IMR-90 (cell line): ENCODE measurements at regions not wholly inside any gene's neighbourhood (a gene's known extent, or its start where the extent isn't known, plus 50 kb on each side); places are given as distances from the start of the nearest gene placed in this dataset.

Experiments
- ATAC-seq: fragments of 200-7000 bp; cut with Tn5 transposase; 2 replicates; pipeline ENCODE4 v1.9.1; 2020; ENCODE audit warnings: low read depth, mild to moderate bottlenecking, moderate library complexity
- BruUV-seq: library from RNA; stranded (reverse); fragments of 400-500 nt; replicated peaks from 2 replicates; lab custom pipeline; 2021; lab: Mats Ljungman, UMichigan
- CTCF ChIA-PET: fragments of 300-600 bp; formaldehyde crosslinking; extraction: SDS; loops from one replicate; lab custom pipeline; 2021; ENCODE audit warnings: antibody characterized with exemption; lab: Yijun Ruan, JAX
- POLR2A ChIA-PET: fragments of 300-600 bp; sonication (Branson Sonifier 250); formaldehyde crosslinking; loops from one replicate; lab custom pipeline; 2022; ENCODE audit warnings: antibody characterized with exemption; ENCODE audit not compliant: unreplicated experiment; lab: Charles Lee
- DNase-seq: peaks from one replicate; pipeline ENCODE4 v3.0.0; 2013
- H2AFZ ChIP-seq: replicated peaks from 2 replicates; pipeline ENCODE3; 2013; ENCODE audit warnings: low read length, mild to moderate bottlenecking; ENCODE audit not compliant: poor library complexity
- H2AK5ac ChIP-seq: 2 replicates; pipeline ENCODE4 v1.6.1; 2013; ENCODE audit warnings: low read depth, low read length, inconsistent platforms
- H2AK9ac ChIP-seq: replicated peaks from 2 replicates; pipeline ENCODE3; 2013; ENCODE audit warnings: mild to moderate bottlenecking, low read depth, low read length, moderate library complexity; ENCODE audit not compliant: poor library complexity
- H2BK120ac ChIP-seq: 2 replicates; pipeline ENCODE4 v1.6.1; 2013; ENCODE audit warnings: low read depth, low read length, inconsistent platforms
- H2BK15ac ChIP-seq: 3 replicates; pipeline ENCODE4 v1.6.1; 2013; ENCODE audit warnings: low read depth, low read length, inconsistent platforms
- H2BK20ac ChIP-seq: 2 replicates; pipeline ENCODE4 v1.6.1; 2013; ENCODE audit warnings: low read depth, mild to moderate bottlenecking, inconsistent platforms, low read length, moderate library complexity
- H2BK5ac ChIP-seq: 2 replicates; pipeline ENCODE4 v1.6.1; 2013; ENCODE audit warnings: mild to moderate bottlenecking, low read depth, low read length, inconsistent platforms; ENCODE audit not compliant: poor library complexity, severe bottlenecking
- H3K14ac ChIP-seq: replicated peaks from 2 replicates; pipeline ENCODE4 v1.6.1; 2013; ENCODE audit warnings: low read depth, low read length, inconsistent platforms
- H3K18ac ChIP-seq: 2 replicates; pipeline ENCODE4 v1.6.1; 2013; ENCODE audit warnings: low read depth, low read length, control low read depth
- H3K23ac ChIP-seq: 2 replicates; pipeline ENCODE4 v1.6.1; 2013; ENCODE audit warnings: low read depth, low read length, inconsistent platforms
- H3K27ac ChIP-seq: 2 replicates; pipeline ENCODE4 v1.5.1; 2013; ENCODE audit warnings: mild to moderate bottlenecking, control low read depth, low read length; ENCODE audit not compliant: insufficient read depth
- H3K27me3 ChIP-seq: 2 replicates; pipeline ENCODE4 v1.6.1; 2013; ENCODE audit warnings: low read length; ENCODE audit not compliant: control insufficient read depth, insufficient read depth
- H3K36me3 ChIP-seq: 2 replicates; pipeline ENCODE4 v1.6.1; 2013; ENCODE audit warnings: low read length, mixed read lengths; ENCODE audit not compliant: control insufficient read depth, insufficient read depth
- H3K4ac ChIP-seq: 2 replicates; pipeline ENCODE4 v1.6.1; 2013; ENCODE audit warnings: low read depth, low read length, inconsistent platforms
- H3K4me1 ChIP-seq: 2 replicates; pipeline ENCODE4 v1.6.1; 2013; ENCODE audit warnings: low read length, mixed read lengths; ENCODE audit not compliant: control insufficient read depth, insufficient read depth
- H3K4me2 ChIP-seq: 2 replicates; pipeline ENCODE4 v1.6.1; 2013; ENCODE audit warnings: low read depth, mild to moderate bottlenecking, control low read depth, low read length, moderate library complexity
- H3K4me3 ChIP-seq: 2 replicates; pipeline ENCODE4 v1.5.1; 2013; ENCODE audit warnings: low read depth, mild to moderate bottlenecking, control low read depth, low read length, moderate library complexity; ENCODE audit not compliant: insufficient read depth
- H3K56ac ChIP-seq: 2 replicates; pipeline ENCODE4 v1.6.1; 2013; ENCODE audit warnings: low read length, inconsistent platforms; ENCODE audit not compliant: insufficient read depth; ENCODE audit errors: extremely low read depth
- H3K79me1 ChIP-seq, 2 experiments: 2 replicates each; pipeline ENCODE4 v1.6.1; 2013; ENCODE audit warnings: low read length in 2 of 2, inconsistent platforms in 1 of 2, low read depth in 1 of 2
- H3K9ac ChIP-seq: 2 replicates; pipeline ENCODE4 v1.6.1; 2013; ENCODE audit warnings: low read depth, low read length, control low read depth
- H3K9me1 ChIP-seq: 2 replicates; pipeline ENCODE4 v1.6.1; 2013; ENCODE audit warnings: low read length, inconsistent platforms; ENCODE audit not compliant: insufficient read depth
- H3K9me3 ChIP-seq: 2 replicates; pipeline ENCODE4 v1.6.1; 2013; ENCODE audit warnings: low read length; ENCODE audit not compliant: control insufficient read depth, insufficient read depth
- H4K20me1 ChIP-seq: 2 replicates; pipeline ENCODE4 v1.6.1; 2013; ENCODE audit warnings: low read length, inconsistent platforms; ENCODE audit not compliant: insufficient read depth
- H4K5ac ChIP-seq: 2 replicates; pipeline ENCODE4 v1.6.1; 2013; ENCODE audit warnings: mild to moderate bottlenecking, low read depth, low read length, control low read depth
- H4K8ac ChIP-seq, 2 experiments: 2 replicates each; pipeline ENCODE4 v1.6.1; 2013; ENCODE audit warnings: low read depth in 2 of 2, low read length in 2 of 2, control low read depth in 1 of 2, inconsistent platforms in 1 of 2
- H4K91ac ChIP-seq: 2 replicates; pipeline ENCODE4 v1.6.1; 2013; ENCODE audit warnings: low read depth, low read length, inconsistent platforms; ENCODE audit not compliant: insufficient read depth
- BHLHE40 ChIP-seq: fragments of 150-350 bp; IDR thresholded peaks from 2 replicates; pipeline ENCODE4 v1.6.1; 2016; ENCODE audit warnings: mild to moderate bottlenecking, low read depth, low read length
- CEBPB ChIP-seq: IDR thresholded peaks from 2 replicates; pipeline ENCODE4 v1.6.1; 2012; ENCODE audit warnings: low read depth, low read length, improper control_type of control experiment
- CHD1 ChIP-seq: IDR thresholded peaks from 2 replicates; pipeline ENCODE4 v1.6.1; 2012; ENCODE audit warnings: low read depth, low read length, improper control_type of control experiment
- CTCF ChIP-seq: conservative IDR thresholded peaks from 2 replicates; pipeline ENCODE4 v1.5.1; 2012; ENCODE audit warnings: mild to moderate bottlenecking, low read depth, low read length, improper control_type of control experiment
- ELK1 ChIP-seq: fragments of 150-350 bp; IDR thresholded peaks from 2 replicates; pipeline ENCODE4 v1.6.1; 2016; ENCODE audit warnings: low read depth, mild to moderate bottlenecking, low read length, moderate library complexity, borderline replicate concordance
- FOS ChIP-seq: fragments of 150-350 bp; IDR thresholded peaks from 2 replicates; pipeline ENCODE4 v1.6.1; 2016; ENCODE audit warnings: low read depth, low read length
- MAFK ChIP-seq: IDR thresholded peaks from 2 replicates; pipeline ENCODE4 v1.6.1; 2012; ENCODE audit warnings: low read depth, low read length, improper control_type of control experiment
- MAZ ChIP-seq: IDR thresholded peaks from 2 replicates; pipeline ENCODE4 v1.6.1; 2012; ENCODE audit warnings: low read depth, mild to moderate bottlenecking, low read length, improper control_type of control experiment, moderate library complexity, borderline replicate concordance
- MXI1 ChIP-seq: IDR thresholded peaks from 2 replicates; pipeline ENCODE4 v1.6.1; 2012; ENCODE audit warnings: low read depth, mild to moderate bottlenecking, low read length, moderate library complexity, borderline replicate concordance
- NFE2L2 ChIP-seq: fragments of 150-350 bp; IDR thresholded peaks from 2 replicates; pipeline ENCODE4 v1.6.1; 2016; ENCODE audit warnings: low read depth, mild to moderate bottlenecking, low read length
- POLR2A ChIP-seq: IDR thresholded peaks from 2 replicates; pipeline ENCODE4 v1.6.1; 2012; ENCODE audit warnings: mild to moderate bottlenecking, low read depth, low read length
- RAD21 ChIP-seq: IDR thresholded peaks from 2 replicates; pipeline ENCODE4 v1.6.1; 2012; ENCODE audit warnings: low read length, improper control_type of control experiment
- RCOR1 ChIP-seq: IDR thresholded peaks from 2 replicates; pipeline ENCODE4 v1.6.1; 2012; ENCODE audit warnings: mild to moderate bottlenecking, low read length, improper control_type of control experiment; ENCODE audit not compliant: insufficient replicate concordance
- RFX5 ChIP-seq: IDR thresholded peaks from 2 replicates; pipeline ENCODE4 v1.8.0; 2012; ENCODE audit warnings: low read depth, mild to moderate bottlenecking, low read length, moderate library complexity
- SMC3 ChIP-seq: fragments of 150-350 bp; IDR thresholded peaks from 2 replicates; pipeline ENCODE4 v1.6.1; 2016; ENCODE audit warnings: low read depth, mild to moderate bottlenecking, antibody characterized with exemption, low read length, moderate library complexity
- USF2 ChIP-seq: fragments of 150-350 bp; IDR thresholded peaks from 2 replicates; pipeline ENCODE4 v1.6.1; 2017; ENCODE audit warnings: mild to moderate bottlenecking, antibody characterized with exemption, low read length, low read depth
- WGBS, 2 experiments: methylation state at CpG; one replicate each; pipeline versions ENCODE4 v1.1.5 to v1.1.7; 2013; ENCODE audit warnings: missing lambda C conversion rate in 2 of 2; ENCODE audit not compliant: insufficient read length in 1 of 2; ENCODE audit errors: extremely low coverage in 2 of 2; 5-methylcytosine and 5-hydroxymethylcytosine counted together
- dilution Hi-C: fragments of 300-500 bp; cut with HindIII; formaldehyde crosslinking; loops from one replicate; pipeline ENCODE4 v1.14.3; 2018; ENCODE audit warnings: low sequenced_read_pairs; ENCODE audit not compliant: unreplicated experiment
- in situ Hi-C: fragments of 300-500 bp; cut with MboI; formaldehyde crosslinking; loops from 3 replicates; pipeline ENCODE4 v1.14.3; 2019; ENCODE audit warnings: low sequenced_read_pairs, inconsistent platforms, mixed read lengths
- intact Hi-C: fragments of 100-400 bp; cut with micrococcal nuclease; formaldehyde crosslinking; loops from 2 replicates; pipeline ENCODE4 v1.10.0; 2022

- Histone ChIP-seq H3K4me2 (no peak overlapping the region), H2BK5ac (no peak overlapping the region), H2AK5ac (no peak overlapping the region), H3K56ac (no peak overlapping the region), H3K9ac (no peak overlapping the region), H3K4me1 (no peaks in the 10 kb centered on the region), H3K18ac (no peak overlapping the region), H4K5ac (no peak overlapping the region), H3K4ac (no peak overlapping the region), H3K9me1 (no peaks in the 10 kb centered on the region), H2AK9ac (no peak overlapping the region), H3K36me3 (no peaks in the 10 kb centered on the region), H3K79me1 (no peaks in the 10 kb centered on the region), H3K9me3 (no peaks in the 10 kb centered on the region), H2BK15ac (no peak overlapping the region), H2BK120ac (no peak overlapping the region), H4K8ac (no peak overlapping the region), H2AFZ (no peak overlapping the region), H3K27me3 (no peaks in the 10 kb centered on the region), H3K27ac (no peak overlapping the region), H3K4me3 (no peak overlapping the region), H4K20me1 (no peaks in the 10 kb centered on the region), H4K91ac (no peak overlapping the region), H2BK20ac (no peak overlapping the region), H3K14ac (no peak overlapping the region), H3K23ac (no peak overlapping the region)
- ATAC-seq, result no peak
- in situ Hi-C loops, result no loop called here
- no CpG with 5 or more reads among the region's 1 CpG for WGBS, 2 experiments
- no peak for DNase-seq
- dilution Hi-C loops, result no loop called here
- POLR2A ChIA-PET, result no interaction called here
- TF ChIP-seq RAD21 (no peak), POLR2A (no peak), ELK1 (no peak), MAFK (no peak), RCOR1 (no peak), CTCF (no peak), CEBPB (no peak), USF2 (no peak), RFX5 (no peak), FOS (no peak), MXI1 (no peak), MAZ (no peak), BHLHE40 (no peak), NFE2L2 (no peak), CHD1 (no peak), SMC3 (no peak)
- BruUV-seq, result no TSS peak
- CTCF ChIA-PET, result interaction anchor here (0.6 kb wide), 1 partner anchor 343 kb away, joined by 3 read pairs; no protein-coding TSS in a partner anchor
- intact Hi-C loops, result no loop called here
Observed at GRCh38 chr6:21448485-21449109, 145.0 kb upstream of the SOX4 start.
